Colonic mucosa (tissue), 4 donors: ENCODE measurements at regions not wholly inside any gene's neighbourhood (a gene's known extent, or its start where the extent isn't known, plus 50 kb on each side); places are given as distances from the start of the nearest gene placed in this dataset.

Source experiments
- DNase-seq: peaks from one replicate; pipeline ENCODE4 v3.0.0-alpha.2; 2020
- H3K27ac ChIP-seq: fragments of 200-600 bp; one replicate; pipeline ENCODE4 v1.8.0; 2021
- H3K27me3 ChIP-seq: fragments of 200-600 bp; one replicate; pipeline ENCODE4 v1.8.0; 2021
- H3K36me3 ChIP-seq: fragments of 200-600 bp; one replicate; pipeline ENCODE4 v1.8.0; 2021
- H3K4me1 ChIP-seq: fragments of 200-600 bp; one replicate; pipeline ENCODE4 v1.8.0; 2021; ENCODE audit warnings: mild to moderate bottlenecking
- H3K4me3 ChIP-seq: fragments of 200-600 bp; one replicate; pipeline ENCODE4 v1.8.0; 2021
- H3K9ac ChIP-seq, 2 donors: one replicate each; pipeline ENCODE4 v1.7.0; 2013; ENCODE audit warnings: control low read depth in 2 of 2, low read depth in 2 of 2, low read length in 2 of 2
- H3K9me3 ChIP-seq: fragments of 200-600 bp; one replicate; pipeline ENCODE4 v1.8.0; 2021
- CTCF ChIP-seq: fragments of 200-600 bp; IDR thresholded peaks from one replicate; pipeline ENCODE4 v1.8.0; 2022; ENCODE audit warnings: antibody characterized with exemption, mild to moderate bottlenecking
- intact Hi-C: fragments of 100-400 bp; cut with DNase I; formaldehyde crosslinking; loops from one replicate; pipeline ENCODE4 v1.14.1; 2022
- donor health status: healthy.
- donor health status: DM: no; HTN: no; CAD: no.
- donor health status: DM: no; HTN: no; CAD: no.

- no peaks in the 10 kb centered on the region for H3K27me3 ChIP-seq
- H3K4me1 ChIP-seq: no peaks in the 10 kb centered on the region
- intact Hi-C loops: no loop called here
- H3K27ac ChIP-seq: no peak overlapping the region
- TF ChIP-seq CTCF: no peak
- H3K9me3 ChIP-seq: no peaks in the 10 kb centered on the region
- DNase-seq: no peak
- H3K36me3 ChIP-seq: no peaks in the 10 kb centered on the region
- no peak overlapping the region for H3K4me3 ChIP-seq
- H3K9ac ChIP-seq: no peak overlapping the region
Observed at GRCh38 chr15:100707229-100707628, 104.8 kb downstream of the ASB7 start.

GRCh38 chr15:100708916-100709315, 106.5 kb downstream of the ASB7 start:
- no peaks in the 10 kb centered on the region for H3K9me3 ChIP-seq
- no peak for TF ChIP-seq CTCF
- no peaks in the 10 kb centered on the region for H3K4me1 ChIP-seq
- H3K27ac ChIP-seq: no peak overlapping the region
- DNase-seq: no peak
- no peaks in the 10 kb centered on the region for H3K36me3 ChIP-seq
- no peaks in the 10 kb centered on the region for H3K27me3 ChIP-seq
- intact Hi-C loops: no loop called here
- H3K4me3 ChIP-seq: no peak overlapping the region
- H3K9ac ChIP-seq: no peak overlapping the region

- Histone ChIP-seq H3K4me3 (no peak overlapping the region), H3K9ac (no peak overlapping the region), H3K9me3 (no peaks in the 10 kb centered on the region), H3K27me3 (no peaks in the 10 kb centered on the region), H3K27ac (no peak overlapping the region), H3K36me3 (no peaks in the 10 kb centered on the region), H3K4me1 (no peaks in the 10 kb centered on the region)
- DNase-seq: no peak
- TF ChIP-seq CTCF: no peak
- intact Hi-C loops: no loop called here
Observed at GRCh38 chr15:100710222-100710621, 107.8 kb downstream of the ASB7 start.

GRCh38 chr15:100710744-100711515, 108.5 kb downstream of the ASB7 start:
- intact Hi-C loops: no loop called here
- H3K27ac ChIP-seq: no peak overlapping the region

GRCh38 chr15:100711516-100712021, 109.2 kb downstream of the ASB7 start:
- no peak overlapping the region for H3K4me3 ChIP-seq
- no peaks in the 10 kb centered on the region for H3K4me1 ChIP-seq
- intact Hi-C loops: no loop called here
- H3K9me3 ChIP-seq: no peaks in the 10 kb centered on the region
- TF ChIP-seq CTCF: no peak
- H3K9ac ChIP-seq: peak overlapping the region in 1 of 2 donors; percentile 35
- H3K36me3 ChIP-seq: no peaks in the 10 kb centered on the region
- no peaks in the 10 kb centered on the region for H3K27me3 ChIP-seq
- DNase-seq: no peak
- no peak overlapping the region for H3K27ac ChIP-seq

More at GRCh38 chr15:100710744-100711515, 108.5 kb downstream of the ASB7 start:
- Histone ChIP-seq H3K9ac (no peak overlapping the region), H3K27me3 (no peaks in the 10 kb centered on the region), H3K4me3 (no peak overlapping the region), H3K36me3 (no peaks in the 10 kb centered on the region), H3K9me3 (no peaks in the 10 kb centered on the region), H3K4me1 (no peaks in the 10 kb centered on the region)
- DNase-seq: no peak
- no peak for TF ChIP-seq CTCF
